NB4 (cell line): ENCODE measurements at regions not wholly inside any gene's neighbourhood (a gene's known extent, or its start where the extent isn't known, plus 50 kb on each side); places are given as distances from the start of the nearest gene placed in this dataset.
"Not testable (repeated sequence)": the region's sequence is repeated elsewhere in the genome, so short reads cannot be mapped to it uniquely, and the experiment has no call there.

Source experiments
- MYC ChIP-seq: IDR thresholded peaks from 2 replicates; pipeline ENCODE4 v1.6.1; 2011; ENCODE audit warnings: low read depth, low read length
- POLR2A ChIP-seq: IDR thresholded peaks from 2 replicates; pipeline ENCODE4 v1.6.1; 2011; ENCODE audit warnings: mild to moderate bottlenecking; ENCODE audit not compliant: insufficient read length; ENCODE audit errors: extremely low read depth

DNA sequence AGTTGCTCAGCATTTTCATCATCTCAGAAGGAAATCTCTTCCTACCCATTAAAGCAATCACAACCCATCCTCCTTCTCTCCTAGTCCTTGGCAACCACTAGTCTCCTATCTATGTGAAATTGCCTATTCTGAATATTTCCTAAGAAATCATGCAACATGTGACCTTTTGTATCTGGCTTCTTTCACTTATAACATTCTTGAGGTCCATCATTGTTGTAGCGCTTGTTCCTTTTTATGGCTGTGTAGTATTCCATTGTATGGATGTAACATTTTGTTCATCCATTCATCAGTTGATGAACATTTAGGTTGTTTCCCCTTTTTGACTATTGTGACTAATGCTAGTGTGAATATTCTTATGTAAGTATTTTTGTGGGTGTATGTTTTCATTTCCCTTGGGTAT, 2175.8 kb upstream of the DEFB115 start:
- TF ChIP-seq POLR2A, MYC: not testable (repeated sequence)
